Activated CD4-positive, alpha-beta T cell treated with anti-CD3 and anti-CD28 coated beads, Interleukin-2, amount 50 U/mL, for 1 hour (primary cell): ENCODE measurements at regions not wholly inside any gene's neighbourhood (a gene's known extent, or its start where the extent isn't known, plus 50 kb on each side); places are given as distances from the start of the nearest gene placed in this dataset.

Experiments used
- DNase-seq: peaks from one replicate; pipeline ENCODE4 v3.0.0-alpha.2; 2020

DNA sequence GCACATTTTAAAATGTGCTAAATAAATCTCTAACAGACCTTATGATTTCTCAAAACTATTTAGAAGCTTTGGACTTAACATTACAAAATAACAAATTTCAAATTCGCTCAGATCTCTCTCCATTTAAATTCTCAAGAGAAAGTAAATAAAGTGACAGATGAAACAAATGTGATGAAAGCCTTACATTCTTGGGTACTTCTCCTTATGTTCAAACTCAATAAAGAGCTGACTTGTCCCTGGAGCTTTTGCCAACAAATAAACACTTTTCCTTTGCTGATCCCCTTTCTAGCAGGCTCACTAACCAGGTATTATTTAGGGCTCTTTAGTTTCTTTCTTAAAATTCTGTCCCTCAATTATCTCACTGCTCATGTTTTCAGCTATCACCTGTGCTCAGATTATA, 259.1 kb upstream of the ARPP21 start:
- DNase-seq = no peak

GRCh38 chr3:35383216-35383615, 256.1 kb upstream of the ARPP21 start:
- DNase-seq = no peak

- DNase-seq = no peak
Observed at GRCh38 chr3:35383719-35384555, 255.4 kb upstream of the ARPP21 start.

DNA sequence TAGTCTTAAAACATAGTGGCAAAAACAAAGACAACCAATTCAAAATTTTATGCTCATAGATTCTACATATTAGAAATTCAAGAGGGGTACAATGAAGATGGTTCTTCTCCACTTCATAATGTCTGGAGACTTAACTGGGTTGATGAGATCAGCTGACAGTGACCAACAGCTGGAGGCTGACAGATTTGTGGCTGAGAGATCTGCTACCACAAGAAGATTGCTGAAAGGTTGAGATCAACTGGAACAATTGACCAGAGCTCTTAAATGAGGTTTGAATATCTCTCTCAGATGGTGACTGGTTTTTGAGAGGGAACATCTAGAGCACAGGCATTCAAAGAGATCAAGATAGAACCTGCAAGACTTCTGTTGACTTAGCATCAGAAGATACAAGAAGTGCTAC, 254.1 kb upstream of the ARPP21 start:
- DNase-seq = no peak

- no peak for DNase-seq
Observed at GRCh38 chr3:35389907-35390306, 249.4 kb upstream of the ARPP21 start.

DNA sequence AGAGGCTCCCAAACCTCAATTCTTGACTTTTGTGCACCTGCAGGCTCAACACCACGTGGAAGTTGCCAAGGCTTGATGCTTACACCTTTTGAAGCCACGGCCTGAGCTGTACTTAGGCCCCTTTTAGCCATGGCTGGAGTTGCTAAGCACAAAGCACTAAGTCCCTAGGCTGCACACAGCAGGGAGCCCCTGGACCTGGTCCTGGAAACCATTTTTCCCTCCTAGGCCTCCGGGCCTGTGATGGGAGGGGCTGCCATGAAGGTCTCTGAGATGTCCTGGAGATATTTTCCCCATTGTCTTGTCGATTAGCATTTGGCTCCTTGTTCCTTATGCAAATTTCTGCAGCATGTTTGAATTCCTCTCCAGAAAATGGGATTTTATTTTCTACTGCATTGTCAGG, 247.1 kb upstream of the ARPP21 start:
- DNase-seq = no peak

DNA sequence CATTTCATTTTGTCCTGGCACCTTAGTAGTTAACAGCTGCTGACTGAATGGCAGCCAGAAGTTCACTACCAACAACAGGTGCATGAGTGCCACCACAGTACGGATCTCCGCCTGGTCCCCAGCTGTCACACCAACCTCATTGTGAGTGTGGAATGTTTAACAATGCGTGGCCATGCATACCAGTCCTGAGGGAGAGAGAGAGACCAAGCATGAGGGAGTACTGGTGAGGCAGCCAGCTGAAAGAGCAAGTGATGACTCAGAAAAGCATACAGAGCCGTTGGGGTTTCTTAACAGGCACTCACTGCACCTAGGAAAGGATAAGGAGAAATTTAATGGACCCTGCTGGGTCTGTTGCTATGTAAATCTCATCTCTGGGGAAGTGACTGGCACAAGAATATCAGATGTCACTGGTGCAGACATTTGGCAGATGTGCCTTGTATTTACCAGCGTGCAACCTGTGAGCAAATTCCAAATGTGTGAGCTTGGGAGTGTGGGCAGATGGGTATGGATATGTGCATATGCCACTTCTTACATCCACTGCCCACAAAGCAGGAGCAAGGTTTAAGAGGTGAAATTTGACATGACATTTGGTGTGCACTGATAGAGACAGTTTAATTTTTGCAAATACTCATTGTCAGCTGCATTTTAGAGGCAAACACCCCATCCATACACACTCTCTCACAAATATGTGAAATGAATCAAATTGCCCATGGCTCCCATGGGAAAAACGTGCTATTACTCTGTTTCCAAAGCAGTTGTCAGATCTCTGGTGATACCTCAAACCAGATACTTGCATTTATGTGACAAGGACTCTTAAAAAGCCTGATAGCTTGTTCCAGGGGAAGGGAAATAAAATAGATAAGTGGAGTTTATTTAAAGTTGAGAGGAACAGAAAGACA, 245.2 kb upstream of the ARPP21 start:
- no peak for DNase-seq

GRCh38 chr3:35394905-35395304, 244.4 kb upstream of the ARPP21 start:
- no peak for DNase-seq

DNA sequence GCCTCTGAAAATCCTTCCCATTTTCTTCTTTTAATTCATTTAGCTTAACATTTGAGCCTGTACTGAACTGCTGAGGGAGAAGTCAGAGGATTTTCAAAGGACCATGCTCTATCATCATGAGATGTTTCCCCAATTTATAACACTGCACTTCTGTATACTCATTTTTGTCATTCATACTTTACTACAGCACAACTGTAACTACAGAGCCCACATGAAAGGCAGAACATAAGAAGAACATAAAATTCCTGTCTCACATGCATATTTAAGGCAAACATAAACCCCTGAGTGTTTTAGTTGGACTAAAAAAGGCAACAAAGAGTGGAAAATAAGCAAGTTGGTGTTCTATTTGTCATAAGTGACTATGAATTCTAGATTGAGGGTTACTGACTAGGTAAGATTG, 237.7 kb upstream of the ARPP21 start:
- DNase-seq = no peak

GRCh38 chr3:35404571-35404970, 234.8 kb upstream of the ARPP21 start:
- DNase-seq = no peak

- no peak for DNase-seq
Observed at GRCh38 chr3:35408882-35409281, 230.4 kb upstream of the ARPP21 start.

- DNase-seq = no peak
Observed at GRCh38 chr3:35409991-35410390, 229.3 kb upstream of the ARPP21 start.

GRCh38 chr3:35413483-35413882, 225.8 kb upstream of the ARPP21 start:
- no peak for DNase-seq

- DNase-seq = no peak
Observed at GRCh38 chr3:35417080-35417479, 222.2 kb upstream of the ARPP21 start.

DNA sequence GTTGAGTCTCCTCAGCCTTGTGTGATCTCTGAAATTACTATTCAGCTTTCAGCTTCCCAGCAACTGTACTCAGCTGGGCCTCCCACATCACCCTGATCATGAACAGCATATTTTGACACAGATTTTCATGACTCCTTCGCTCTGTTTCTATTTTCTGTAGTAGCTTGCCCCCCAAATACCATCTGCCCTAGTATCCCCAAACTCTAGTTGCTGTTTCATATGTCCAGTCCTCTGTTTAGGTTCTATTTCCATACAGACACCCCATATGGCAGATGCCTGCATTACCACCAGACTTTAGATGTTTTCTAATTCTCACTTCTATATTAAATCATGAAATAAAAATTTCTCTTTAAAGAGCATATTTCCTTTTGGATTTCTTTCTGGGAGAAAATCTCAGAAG, 217.2 kb upstream of the ARPP21 start:
- DNase-seq = no peak

- no peak for DNase-seq
Observed at GRCh38 chr3:35422836-35423601, 216.3 kb upstream of the ARPP21 start.

- DNase-seq = no peak
Observed at GRCh38 chr3:35426366-35426958, 212.9 kb upstream of the ARPP21 start.

DNA sequence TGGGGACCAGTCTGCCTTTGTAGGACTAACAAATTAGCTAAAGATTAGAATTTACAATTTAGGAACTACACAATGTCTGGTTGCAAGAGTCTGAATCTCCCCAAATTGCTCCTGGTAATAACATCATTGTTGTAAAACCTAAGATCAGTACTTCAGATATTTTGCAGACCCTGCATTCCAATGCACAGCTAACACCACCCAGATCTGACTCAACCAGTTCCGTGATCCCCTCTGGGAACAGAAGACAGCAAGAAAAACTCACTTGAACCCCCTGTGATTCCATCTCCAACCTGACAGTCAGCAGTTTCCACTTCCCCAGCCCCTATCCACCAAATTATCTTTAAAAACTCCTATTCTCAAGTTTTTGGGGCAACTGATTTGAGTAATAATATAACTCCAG, 201.9 kb upstream of the ARPP21 start:
- no peak for DNase-seq

DNA sequence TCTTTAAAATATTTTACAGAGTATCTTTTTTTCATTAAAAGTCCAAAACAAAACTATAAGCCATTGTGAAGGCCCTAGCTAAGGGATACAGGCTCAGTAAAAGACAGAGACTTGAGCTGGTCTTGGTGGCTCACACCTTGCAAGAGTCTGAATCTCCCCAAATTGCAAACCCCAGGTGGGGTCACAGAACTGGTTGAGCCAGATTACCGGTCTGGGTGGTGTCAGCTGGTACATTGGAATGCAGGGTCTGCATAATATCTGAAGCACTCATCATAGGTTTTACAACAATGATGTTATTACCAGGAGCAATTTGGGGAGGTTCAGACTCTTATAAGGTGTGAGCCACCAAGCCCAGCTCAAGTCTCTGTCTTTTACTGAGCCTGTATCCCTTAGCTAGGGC, 201.2 kb upstream of the ARPP21 start:
- no peak for DNase-seq

DNA sequence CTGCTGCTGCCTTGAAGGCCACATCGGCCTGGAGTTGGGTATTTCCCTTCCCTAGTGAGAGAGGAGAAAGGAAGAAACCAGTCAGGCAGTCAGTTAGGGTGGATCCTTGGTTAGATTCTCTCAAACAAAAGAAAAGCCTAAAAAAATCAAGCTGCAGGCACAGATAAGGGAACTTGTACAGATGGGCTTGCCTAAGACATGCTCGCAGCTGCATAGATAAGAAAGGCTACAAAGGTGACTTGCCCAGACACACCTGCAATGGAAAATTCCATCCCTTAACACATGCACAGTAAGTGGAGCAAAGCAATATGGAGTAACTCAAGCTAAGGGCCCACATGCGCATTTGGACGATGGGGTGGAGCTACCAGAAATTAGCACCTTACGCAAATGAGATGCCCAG, 199.7 kb upstream of the ARPP21 start:
- DNase-seq = no peak

- DNase-seq = no peak
Observed at GRCh38 chr3:35440826-35441225, 198.5 kb upstream of the ARPP21 start.

GRCh38 chr3:35446896-35447295, 192.4 kb upstream of the ARPP21 start:
- DNase-seq = no peak

GRCh38 chr3:35448121-35448520, 191.2 kb upstream of the ARPP21 start:
- DNase-seq = no peak
